Superior temporal gyrus (tissue), 1 donor: ENCODE measurements at regions not wholly inside any gene's neighbourhood (a gene's known extent, or its start where the extent isn't known, plus 50 kb on each side); places are given as distances from the start of the nearest gene placed in this dataset.
"Not testable (repeated sequence)": the region's sequence is repeated elsewhere in the genome, so short reads cannot be mapped to it uniquely, and the experiment has no call there.

ENCODE experiments used
- DNase-seq: peaks from one replicate; pipeline ENCODE4 v3.0.0-alpha.2; 2016; ENCODE audit errors: extremely low spot score

DNA sequence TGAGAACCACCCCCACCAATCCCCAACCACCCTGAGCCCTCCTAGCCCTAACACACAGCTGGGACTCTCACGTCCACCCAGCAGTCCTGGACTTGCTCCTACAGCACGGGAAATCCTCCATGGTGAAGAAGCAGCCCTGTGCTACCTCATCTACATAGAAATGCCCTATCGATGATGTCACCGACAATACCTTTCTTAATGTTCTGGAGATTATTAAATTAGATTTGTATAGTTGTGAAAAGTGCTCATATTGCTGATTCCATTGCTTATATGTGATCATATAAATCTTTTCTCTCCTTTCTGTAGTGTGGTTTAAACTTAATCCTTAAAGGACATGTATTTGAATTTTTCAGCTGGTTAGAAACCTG is 97.1 kb downstream of the PPIAL4G start:
- not testable (repeated sequence) for DNase-seq

DNA sequence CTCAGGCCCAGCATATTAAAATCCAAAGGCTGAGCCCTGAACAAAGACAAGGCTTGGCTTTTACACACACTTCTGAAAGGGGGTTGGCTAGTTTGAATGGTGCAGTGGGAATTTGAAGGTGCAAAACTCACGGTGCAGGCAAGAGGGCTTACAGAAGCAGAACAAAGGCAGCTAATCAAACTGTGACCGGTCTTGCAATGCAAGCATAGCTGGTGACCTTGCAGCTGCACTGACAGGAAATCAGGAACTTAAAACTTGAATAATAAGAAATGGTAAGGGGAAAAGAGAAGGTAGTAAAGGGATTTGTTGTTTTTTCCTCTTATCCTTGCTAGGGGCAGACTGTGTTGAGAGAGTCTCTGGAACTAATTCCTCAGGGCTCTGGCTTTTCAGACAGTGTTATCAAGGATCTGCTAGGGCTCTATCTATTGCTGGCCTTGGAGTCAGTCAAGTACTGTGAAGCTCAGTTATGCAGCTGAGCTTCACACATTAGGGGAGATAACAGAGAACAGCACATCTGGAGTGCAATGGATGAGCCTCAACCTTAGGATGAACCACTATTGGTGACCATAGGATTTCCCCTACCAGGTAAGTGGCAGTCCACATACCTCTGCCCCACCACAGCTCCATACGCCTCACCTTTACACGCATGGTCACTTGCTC is 97.6 kb downstream of the PPIAL4G start:
- no peak for DNase-seq

DNA sequence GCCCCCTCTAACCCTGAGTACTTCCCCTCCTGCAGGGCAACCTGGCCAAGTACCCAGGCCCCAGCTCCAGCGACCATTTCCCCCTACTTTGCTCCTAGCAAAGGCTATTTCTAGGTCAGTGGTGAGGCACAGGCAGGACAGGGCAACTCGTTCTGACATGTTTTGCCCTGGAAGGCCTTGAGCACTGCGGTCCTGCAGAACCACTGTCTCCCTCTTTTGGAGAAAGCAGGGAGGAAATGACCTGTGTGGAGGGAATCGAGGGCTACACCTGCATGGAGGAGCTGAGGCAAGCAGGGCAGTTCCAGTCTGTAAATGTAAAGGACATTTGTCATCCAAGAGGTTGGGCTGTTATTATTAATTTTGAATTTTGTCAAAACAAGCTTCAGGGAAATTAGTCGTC is 99.1 kb downstream of the PPIAL4G start:
- no peak for DNase-seq

DNA sequence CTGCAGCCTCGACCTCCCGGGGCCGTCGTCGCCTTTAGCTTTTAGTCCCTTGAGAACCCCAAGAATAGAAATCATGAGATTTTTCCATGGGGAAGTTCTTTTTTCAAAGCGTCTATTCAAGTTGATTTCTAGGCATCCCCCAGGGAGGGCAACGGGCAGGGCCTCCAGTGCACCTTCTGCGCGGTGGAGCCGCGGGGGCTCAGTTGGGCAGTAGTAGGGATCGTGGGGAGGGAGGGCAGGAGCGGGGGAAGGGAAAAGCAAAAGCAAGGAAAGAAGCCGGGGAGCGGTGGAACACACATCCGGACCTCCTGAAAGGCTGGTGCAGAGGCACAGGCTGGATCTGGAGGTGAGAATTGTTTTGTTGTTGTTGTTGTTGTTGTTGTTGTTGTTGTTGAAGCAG is 103.4 kb downstream of the PPIAL4G start:
- no peak for DNase-seq

DNA sequence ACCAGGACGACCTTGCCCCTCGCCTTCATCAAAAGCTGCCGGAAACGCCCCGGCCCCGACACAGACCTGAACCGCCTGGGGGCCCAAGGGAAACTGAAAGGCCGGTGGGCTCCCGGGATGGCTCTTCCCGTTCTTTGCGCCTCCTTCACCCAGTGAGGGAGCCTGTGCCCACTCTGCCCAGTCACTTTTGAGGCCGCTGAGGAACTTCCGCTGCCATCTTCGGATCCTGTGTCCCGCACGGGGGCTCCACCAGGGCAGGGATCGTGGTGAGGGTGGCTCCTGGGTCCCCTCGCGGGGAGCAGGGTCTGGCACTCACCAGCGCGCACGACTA is 104.0 kb downstream of the PPIAL4G start:
- DNase-seq: no peak

DNA sequence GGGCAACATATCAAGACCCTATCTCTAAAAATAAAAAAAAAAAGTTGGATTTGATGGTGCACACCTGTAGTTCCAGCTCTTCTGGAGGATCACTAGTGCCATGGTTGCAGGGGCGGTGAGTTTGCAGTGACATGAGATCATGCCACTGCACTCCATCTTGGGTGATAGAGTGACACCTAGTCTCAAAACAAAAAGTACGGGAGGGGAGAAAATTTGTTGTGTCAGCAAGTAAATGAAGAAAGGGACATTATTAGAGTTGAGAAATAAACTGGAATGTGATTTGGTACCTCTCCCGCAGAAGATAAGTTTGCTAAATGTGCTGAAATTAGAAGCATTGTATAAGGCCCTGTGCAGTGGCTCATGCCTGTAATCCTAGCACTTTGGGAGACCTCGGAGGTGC is 105.1 kb downstream of the PPIAL4G start:
- DNase-seq: not testable (repeated sequence)

DNA sequence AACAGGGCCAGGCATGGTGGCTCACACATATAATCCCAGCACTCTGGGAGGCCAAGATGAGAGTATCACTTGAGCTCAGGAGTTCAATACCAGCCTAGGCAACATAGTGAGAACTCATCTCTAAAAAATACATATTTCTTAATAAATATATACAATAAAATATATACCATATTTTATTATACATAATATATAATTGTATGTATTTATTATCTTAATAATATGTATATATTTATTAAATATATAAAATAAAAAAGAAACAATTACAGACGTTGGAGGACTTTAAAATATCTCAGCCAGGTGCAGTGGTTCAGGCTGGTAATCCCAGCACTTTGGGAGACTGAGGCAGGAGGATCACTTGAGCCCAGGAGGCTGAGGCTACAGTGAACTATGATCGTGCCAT is 106.1 kb downstream of the PPIAL4G start:
- DNase-seq: not testable (repeated sequence)

DNA sequence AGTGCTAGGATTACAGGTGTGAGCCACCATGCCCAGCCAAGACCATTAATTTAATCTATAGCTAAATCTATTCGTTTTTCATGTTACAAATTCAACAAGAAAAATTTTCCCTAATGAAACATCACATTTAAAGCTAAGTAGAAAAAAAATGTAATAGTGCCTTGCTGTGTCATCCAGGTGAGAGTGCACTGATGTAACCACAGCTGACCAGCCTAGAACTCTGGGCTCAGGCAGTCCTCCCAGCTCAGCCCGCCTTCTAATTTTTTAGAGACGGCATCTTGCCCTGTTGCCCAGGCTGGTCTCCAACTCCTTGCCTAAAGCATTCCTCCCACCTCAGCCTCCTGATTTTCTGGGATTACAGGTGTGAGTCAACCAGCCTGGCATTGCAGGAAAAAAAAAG is 109.0 kb downstream of the PPIAL4G start:
- DNase-seq: no peak

DNA sequence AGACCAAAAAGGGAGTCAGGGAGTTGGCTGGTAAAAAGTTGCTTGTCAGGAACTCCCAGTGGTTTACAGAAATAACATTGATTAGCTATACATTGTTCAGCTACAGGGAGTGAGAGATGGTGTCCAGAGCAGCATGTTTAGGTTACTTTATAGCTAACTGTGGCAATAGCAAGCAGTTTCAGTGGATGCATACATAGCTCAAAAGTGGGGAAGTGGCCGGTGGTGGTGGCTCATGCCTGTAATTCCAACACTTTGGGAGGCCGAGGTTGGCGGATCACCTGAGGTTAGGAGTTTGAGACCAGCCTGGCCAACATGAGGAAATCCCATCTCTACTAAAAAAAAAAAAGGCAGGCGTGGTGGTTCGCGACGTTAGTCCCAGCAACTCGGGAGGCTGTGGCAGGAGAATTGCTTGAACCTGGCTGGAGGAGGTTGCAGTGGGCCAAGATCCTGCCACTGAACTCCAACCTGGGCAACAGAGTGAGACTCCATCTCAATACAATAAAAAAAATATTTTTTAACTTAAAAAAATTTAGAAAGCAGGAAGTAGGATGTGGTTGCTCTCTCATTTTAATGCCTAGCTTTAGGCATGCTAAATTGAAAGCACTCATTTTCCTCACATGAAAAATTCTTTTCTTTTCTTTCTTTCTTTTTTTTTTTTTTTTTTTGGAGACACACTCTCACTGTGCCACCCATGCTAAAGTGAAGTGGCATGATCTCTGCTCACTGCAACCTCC is 109.7 kb downstream of the PPIAL4G start:
- no peak for DNase-seq

DNA sequence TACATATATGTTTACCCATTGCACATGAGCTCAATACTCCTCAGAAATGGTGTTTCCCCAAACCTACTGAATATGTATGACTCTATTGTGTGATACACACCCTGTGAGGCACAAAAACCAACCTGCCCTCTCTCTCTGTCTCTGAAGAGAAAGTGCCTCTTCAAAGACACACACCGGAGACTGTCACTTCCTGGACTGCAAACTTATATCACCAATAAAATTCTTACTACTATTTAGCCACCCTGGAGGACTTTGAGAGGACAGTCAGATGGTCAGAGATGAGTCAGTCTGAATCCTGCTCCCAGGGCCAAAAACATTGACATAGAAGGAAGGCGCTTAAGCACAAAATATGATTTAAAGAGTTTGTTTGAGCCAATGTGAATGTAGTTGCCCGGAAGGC is 110.4 kb downstream of the PPIAL4G start:
- DNase-seq: no peak

DNA sequence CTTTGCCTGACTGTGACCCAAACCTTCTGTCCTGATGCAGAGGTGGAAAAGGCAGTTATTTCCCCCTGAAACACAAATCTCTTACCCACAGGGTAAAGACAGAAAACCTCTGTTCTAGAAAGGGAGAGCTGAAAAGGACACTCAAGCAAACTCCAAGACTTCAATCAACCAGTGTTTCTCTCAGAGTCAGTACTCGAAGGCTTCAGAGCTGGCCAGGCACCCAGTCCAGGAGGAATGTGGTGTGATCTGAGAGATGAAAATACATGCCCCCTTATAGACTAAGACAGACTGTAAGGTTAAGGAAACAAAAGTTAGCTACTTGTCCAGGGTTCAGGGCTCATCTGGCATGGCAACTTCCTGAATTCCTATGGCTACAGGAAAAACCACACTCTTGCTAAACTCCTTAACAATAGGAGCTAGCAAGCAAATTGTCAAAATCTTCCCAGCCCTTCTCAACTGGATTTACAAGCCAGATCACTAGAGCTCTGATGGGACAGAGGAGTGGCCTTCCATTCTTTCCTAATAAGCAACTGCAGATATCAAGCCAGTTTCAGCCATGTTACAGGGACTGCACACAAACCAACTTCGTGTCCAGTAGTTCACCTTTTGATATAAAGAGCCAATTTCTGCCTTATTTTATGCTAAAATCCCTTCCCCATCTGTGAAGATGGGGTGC is 110.9 kb downstream of the PPIAL4G start:
- not testable (repeated sequence) for DNase-seq

DNA sequence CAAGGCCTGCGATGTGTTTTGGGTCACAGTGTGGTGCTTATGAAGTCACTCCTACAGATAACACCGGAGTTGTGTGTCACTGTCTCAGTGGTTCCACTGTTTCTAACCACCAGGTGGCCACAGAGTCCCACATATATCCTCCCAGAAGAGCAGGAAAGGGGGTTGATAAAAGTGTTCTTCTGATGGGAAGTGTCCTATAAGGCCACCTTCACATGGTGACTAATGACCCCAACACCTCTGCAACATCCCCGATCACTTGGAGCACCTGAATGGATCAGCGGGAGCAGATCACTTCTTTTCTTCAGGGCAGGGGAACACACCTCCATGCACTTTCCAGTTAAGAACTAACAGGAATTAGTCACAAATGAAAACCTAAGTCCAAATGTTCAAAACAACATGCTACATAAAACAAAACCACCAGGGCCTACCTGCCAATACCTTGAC is 111.5 kb downstream of the PPIAL4G start:
- peak; percentile 92 for DNase-seq

DNA sequence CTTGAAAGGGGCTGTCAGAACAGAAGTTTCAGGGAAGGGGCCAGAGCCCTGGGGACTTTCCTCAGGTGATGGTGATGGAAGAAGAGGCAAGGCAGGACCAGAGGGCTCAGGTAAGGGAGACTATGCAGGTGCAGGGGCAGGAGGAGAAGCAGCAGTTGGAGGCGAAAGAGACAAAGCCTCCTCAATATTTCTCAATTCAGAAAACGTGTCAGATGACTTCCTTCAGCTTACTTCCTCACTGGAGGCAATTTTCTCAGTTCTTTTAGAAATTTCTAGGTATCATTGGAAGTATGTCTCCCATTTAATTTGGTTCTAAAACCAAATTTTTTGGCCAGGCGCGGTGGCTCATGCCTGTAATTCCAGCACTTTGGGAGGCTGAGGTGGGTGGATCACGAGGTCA is 112.4 kb downstream of the PPIAL4G start:
- not testable (repeated sequence) for DNase-seq

DNA sequence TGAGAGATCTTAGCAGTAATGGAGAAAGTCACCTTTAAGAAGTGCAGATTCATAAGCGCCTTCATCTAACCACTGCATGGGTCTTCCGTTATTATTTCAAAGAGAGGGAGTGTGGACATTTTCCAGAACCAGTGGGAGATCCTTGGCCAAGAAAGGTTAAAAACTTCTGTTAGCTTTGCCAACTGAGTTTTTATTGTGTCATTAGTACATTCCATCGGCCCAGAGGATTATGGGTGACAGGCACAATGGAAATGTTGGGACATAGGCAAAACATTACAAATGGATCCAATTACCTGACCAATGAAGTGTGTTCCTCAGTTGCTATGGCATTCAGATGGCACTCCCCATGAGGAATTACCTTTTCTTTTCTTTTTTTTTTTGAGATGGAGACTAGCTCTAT is 115.5 kb downstream of the PPIAL4G start:
- DNase-seq: no peak

DNA sequence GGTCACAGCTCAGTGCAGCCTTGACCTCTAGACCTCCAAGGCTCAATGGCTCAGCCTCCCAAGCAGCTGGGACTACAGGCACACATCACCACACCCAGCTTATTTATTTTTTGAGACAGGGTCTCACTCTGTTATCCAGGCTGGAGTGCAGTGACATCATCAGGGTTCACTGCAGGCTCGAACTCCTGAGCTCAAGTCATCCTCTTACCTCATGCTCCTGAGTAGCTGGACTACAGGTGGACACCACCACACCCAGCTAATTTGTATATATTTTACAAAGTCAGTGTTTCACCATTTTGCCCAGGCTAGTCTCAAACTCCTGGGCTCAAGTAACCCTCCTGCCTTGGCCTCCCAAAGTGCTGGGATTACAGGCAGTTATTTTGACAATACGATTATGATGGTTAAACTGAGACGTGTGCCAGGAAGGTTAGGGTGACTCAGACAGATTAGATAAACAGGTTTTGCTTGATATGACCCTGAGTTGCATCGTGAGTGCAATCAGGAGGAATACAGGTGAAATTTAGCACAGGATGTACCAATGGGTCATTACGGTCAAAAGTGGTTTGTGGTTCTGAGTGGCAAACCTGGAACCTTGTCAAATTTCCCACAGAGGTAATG is 116.9 kb downstream of the PPIAL4G start:
- not testable (repeated sequence) for DNase-seq

DNA sequence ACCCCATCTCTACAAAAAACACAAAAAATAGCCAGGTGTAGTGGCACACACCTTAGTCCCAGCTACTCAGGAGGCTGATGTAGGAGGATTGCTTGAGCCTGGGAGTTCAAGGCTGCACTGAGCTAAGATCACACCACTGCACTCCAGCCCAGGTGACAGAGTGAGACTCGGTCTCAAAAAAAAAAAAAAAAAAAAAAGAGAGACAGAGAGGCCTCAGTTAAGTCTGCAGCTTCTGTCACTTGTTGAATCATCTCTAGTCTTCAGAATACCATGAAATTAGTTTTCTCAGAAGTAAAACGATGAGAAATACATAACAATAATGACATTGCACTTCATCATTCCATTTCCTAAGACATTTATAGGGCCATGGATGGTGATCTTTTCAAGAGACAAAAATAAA is 118.0 kb downstream of the PPIAL4G start:
- not testable (repeated sequence) for DNase-seq

DNA sequence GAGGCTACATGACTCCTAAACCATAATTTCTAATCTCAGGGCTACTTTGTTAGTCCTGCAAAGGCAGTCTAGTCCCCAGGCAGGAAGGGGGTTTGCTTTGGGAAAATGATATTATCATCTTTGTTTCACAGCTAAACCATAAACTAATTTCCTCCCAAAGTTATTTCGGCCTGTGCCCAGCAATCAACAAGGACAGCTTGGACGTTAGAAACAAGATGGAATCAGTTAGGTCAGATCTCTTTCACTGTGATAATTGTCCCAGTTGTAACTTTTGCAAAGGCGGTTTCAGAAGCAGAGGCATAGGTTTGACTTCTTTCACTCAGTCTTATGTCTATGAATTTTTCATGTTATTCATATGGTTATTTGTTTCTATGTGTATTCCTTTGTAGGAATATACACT is 119.1 kb downstream of the PPIAL4G start:
- not testable (repeated sequence) for DNase-seq

DNA sequence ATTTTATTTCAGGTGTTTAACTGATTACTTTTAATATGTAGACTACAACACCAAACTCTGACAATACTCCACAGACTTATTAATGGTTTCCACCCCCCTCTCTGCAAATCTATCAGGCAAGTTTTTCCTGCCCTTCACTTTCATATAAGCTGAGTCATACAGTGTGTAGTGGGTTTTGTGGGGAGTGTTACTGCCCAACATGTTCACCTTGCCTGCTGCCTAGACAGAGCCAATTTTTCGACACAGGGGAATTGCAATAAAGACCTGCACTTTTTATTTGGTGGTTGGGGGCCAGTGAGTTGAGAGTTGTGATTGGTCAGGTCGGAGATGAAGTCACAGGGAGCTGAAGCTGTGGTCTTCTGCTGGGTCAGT is 119.7 kb downstream of the PPIAL4G start:
- DNase-seq: no peak

DNA sequence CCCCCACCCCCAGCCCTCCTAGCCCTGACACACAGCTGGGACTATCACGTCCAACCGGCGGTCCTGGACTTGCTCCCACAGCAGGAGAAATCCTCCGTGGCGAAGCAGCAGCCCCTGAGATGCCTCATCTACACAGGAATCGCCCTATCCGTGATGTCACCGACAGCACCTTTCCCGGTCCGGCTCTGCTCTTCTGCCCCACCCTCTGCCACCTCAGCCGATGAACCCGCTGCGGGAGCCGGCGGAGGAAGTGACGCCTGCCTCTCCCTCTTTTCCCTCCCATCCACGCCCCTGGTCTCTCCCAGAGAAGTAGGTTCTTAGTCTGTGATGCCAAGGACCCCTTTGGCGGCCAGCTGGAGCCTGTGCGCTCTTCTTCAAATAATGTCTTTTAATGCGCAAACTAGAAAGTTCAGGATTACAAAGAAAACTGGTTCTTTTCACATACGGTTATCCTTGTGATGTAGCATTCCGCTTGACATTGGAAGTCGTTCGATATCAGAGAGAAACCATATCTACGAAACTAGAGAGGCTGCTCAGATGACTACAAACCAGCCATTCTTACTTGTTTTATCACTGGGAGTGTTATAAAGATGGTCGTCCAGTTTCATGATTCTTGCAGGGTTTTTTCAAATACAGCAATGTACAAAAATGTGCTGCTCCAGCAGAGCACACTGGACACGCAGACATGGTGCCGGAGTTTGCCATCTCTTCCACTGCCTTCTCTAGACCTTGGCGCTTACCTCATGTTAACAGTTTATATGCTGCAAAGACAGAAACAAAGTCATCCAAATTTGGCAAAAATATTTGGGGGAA is 120.3 kb downstream of the PPIAL4G start:
- DNase-seq: no peak

DNA sequence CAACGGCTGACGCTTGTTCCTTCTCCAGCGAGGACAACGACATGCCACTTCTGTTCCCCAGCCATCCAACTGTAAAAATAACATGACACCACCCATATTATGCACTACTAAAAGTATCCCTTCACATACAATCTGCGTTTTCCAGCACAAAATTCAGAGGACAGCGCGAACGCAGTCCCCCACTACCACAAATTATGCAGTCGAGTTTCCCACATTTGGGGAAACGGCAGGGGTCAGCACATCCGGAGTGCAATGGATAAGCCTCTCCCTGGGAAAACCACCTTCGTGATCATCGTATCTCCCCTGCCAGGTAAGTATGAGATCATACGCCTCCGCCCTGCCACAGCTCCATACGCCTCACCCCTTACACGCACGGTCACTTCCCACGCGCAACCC is 120.9 kb downstream of the PPIAL4G start:
- DNase-seq: no peak

DNA sequence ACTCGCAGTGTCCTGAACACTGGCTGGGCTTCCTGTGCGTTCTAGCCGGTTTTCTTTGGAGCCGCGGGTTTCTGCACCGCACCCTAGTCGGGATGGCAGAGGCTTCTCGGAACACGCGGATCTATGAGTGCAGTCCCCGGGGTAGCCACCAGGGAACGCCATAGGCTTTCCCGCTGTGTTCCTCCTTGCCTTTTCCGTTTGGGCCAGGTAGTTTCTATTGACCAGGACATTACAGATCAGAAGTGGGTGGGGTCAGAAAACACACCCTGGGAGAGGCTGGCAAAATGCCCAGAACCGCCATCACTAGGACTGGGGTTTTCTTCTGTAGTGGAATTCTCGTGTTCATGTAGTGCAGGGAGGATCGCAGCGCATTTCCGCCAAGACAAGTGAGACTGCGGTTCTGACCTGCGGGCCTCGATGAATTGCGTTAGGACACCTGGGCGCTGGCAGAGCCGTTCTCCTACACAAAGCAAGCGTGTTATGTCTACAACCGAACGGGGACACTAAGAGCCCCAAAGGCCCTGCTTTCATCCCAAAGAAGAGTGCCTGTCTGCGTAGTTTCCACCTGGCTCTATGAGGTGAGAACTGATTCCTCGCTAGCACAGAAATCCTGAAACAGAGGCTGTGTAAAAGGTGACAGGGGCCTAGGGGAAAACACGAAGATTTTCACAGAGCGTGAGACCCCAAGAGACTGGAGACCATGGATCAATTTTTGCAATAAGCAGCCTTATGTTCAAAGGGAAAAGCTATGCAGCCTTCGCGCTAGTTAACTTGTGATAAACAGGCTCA is 121.5 kb downstream of the PPIAL4G start:
- DNase-seq: not testable (repeated sequence)
